ENCODE measurements at regions not wholly inside any gene's neighbourhood (a gene's known extent, or its start where the extent isn't known, plus 50 kb on each side); places are given as distances from the start of the nearest gene placed in this dataset.

DNA sequence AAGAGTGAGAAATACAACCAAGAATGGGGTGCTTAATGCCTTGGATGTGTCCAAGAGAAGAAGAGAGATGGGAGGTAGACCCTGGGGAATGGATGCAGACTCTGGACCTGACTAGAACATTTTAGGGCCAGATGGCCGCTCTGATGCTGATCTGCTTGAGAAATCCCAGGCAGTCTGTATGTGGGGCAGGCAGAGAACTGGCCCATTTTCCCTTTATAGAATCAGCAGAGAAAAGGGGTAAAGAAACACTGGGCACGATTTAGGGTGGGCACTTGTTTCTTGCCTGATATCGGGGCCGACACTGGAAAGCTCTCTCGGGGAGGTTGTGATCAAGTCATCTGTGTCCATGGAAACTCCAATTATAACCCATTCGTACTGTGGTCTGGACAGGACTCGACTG, 118.5 kb upstream of the FSTL4 start:
- no peak for ATAC-seq
- Histone ChIP-seq H3K27me3 (ENCODE audit: control insufficient read depth, insufficient read depth, low read length) (peaks cover 5% of the 10 kb centered on the region), H3K9me3 (ENCODE audit: control insufficient read depth, insufficient read depth, low read depth, low read length) (no peaks in the 10 kb centered on the region), H3K4me3 (ENCODE audit: low read depth in 2 of 2, low read length in 2 of 2) (no peak overlapping the region), H3K36me3 (ENCODE audit: control insufficient read depth, insufficient read depth, low read length) (no peaks in the 10 kb centered on the region), H3K27ac (ENCODE audit: low read length) (no peak overlapping the region), H3K4me1 (ENCODE audit: control insufficient read depth, insufficient read depth, low read length) (no peaks in the 10 kb centered on the region)
- DNase-seq (ENCODE audit: low read depth, low spot score): no peak
- ChIA-PET CTCF (no interaction called here), POLR2A (no interaction called here)
- TF ChIP-seq TCF7L2 (IDR thresholded peaks at IDR 0.05; ENCODE audit: low read depth, low read length) (no peak), SIN3A (IDR thresholded peaks at IDR 0.05; ENCODE audit: borderline replicate concordance, insufficient read depth, low read depth, low read length) (no peak), POLR2AphosphoS5 (IDR thresholded peaks at IDR 0.05; ENCODE audit: low read depth, low read length) (no peak)
- TF ChIP-seq, protein P1, sequence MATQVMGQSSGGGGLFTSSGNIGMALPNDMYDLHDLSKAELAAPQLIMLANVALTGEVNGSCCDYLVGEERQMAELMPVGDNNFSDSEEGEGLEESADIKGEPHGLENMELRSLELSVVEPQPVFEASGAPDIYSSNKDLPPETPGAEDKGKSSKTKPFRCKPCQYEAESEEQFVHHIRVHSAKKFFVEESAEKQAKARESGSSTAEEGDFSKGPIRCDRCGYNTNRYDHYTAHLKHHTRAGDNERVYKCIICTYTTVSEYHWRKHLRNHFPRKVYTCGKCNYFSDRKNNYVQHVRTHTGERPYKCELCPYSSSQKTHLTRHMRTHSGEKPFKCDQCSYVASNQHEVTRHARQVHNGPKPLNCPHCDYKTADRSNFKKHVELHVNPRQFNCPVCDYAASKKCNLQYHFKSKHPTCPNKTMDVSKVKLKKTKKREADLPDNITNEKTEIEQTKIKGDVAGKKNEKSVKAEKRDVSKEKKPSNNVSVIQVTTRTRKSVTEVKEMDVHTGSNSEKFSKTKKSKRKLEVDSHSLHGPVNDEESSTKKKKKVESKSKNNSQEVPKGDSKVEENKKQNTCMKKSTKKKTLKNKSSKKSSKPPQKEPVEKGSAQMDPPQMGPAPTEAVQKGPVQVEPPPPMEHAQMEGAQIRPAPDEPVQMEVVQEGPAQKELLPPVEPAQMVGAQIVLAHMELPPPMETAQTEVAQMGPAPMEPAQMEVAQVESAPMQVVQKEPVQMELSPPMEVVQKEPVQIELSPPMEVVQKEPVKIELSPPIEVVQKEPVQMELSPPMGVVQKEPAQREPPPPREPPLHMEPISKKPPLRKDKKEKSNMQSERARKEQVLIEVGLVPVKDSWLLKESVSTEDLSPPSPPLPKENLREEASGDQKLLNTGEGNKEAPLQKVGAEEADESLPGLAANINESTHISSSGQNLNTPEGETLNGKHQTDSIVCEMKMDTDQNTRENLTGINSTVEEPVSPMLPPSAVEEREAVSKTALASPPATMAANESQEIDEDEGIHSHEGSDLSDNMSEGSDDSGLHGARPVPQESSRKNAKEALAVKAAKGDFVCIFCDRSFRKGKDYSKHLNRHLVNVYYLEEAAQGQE (IDR thresholded peaks at IDR 0.05; ENCODE audit: insufficient read depth in 1 of 2, low read depth in 2 of 2, low read length in 1 of 2): no peak
- TF ChIP-seq, protein P2, sequence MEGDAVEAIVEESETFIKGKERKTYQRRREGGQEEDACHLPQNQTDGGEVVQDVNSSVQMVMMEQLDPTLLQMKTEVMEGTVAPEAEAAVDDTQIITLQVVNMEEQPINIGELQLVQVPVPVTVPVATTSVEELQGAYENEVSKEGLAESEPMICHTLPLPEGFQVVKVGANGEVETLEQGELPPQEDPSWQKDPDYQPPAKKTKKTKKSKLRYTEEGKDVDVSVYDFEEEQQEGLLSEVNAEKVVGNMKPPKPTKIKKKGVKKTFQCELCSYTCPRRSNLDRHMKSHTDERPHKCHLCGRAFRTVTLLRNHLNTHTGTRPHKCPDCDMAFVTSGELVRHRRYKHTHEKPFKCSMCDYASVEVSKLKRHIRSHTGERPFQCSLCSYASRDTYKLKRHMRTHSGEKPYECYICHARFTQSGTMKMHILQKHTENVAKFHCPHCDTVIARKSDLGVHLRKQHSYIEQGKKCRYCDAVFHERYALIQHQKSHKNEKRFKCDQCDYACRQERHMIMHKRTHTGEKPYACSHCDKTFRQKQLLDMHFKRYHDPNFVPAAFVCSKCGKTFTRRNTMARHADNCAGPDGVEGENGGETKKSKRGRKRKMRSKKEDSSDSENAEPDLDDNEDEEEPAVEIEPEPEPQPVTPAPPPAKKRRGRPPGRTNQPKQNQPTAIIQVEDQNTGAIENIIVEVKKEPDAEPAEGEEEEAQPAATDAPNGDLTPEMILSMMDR (IDR thresholded peaks at IDR 0.05): no peak
- in situ Hi-C loops (cut with HindIII; ENCODE audit: low pct_unique_long_range_greater_than_20kb, low sequenced_read_pairs) (no loop called here), intact Hi-C loops (cut with micrococcal nuclease; ENCODE audit: unreplicated experiment) (no loop called here)
- no TSS peak for BruUV-seq (replicated peaks)

DNA sequence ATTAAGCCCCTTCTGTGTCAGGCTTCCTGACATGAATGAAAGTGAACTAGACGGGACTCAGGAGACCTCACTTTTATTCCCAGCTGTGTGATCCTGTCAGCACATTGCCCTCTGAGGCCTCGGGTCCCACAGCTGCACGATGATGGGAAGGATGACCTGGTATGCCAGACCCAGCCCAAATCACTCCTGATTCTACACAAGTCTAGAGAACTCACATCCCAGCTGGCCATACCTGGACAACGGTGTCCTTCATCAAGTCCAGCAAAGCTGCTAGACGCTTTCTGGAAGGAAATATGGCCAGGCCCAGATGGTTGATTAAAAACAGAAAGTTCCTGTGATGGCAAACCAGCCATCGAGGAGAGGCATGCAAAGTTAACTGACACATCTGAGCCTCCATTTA, 118.0 kb upstream of the FSTL4 start:
- DNase-seq (ENCODE audit: low read depth, low spot score) (no peak), ATAC-seq (no peak)
- H3K4me1 ChIP-seq (ENCODE audit: control insufficient read depth, insufficient read depth, low read length): no peaks in the 10 kb centered on the region
- intact Hi-C loops (cut with micrococcal nuclease; ENCODE audit: unreplicated experiment): no loop called here
- no peaks in the 10 kb centered on the region for H3K9me3 ChIP-seq (ENCODE audit: control insufficient read depth, insufficient read depth, low read depth, low read length)
- ChIA-PET POLR2A (no interaction called here), CTCF (no interaction called here)
- no peak overlapping the region for H3K27ac ChIP-seq (ENCODE audit: low read length)
- peaks cover 9% of the 10 kb centered on the region for H3K27me3 ChIP-seq (ENCODE audit: control insufficient read depth, insufficient read depth, low read length)
- in situ Hi-C loops (cut with HindIII; ENCODE audit: low pct_unique_long_range_greater_than_20kb, low sequenced_read_pairs): no loop called here
- TF ChIP-seq SIN3A (IDR thresholded peaks at IDR 0.05; ENCODE audit: borderline replicate concordance, insufficient read depth, low read depth, low read length) (no peak), POLR2AphosphoS5 (IDR thresholded peaks at IDR 0.05; ENCODE audit: low read depth, low read length) (no peak), TCF7L2 (IDR thresholded peaks at IDR 0.05; ENCODE audit: low read depth, low read length) (no peak)
- TF ChIP-seq, protein P1 (IDR thresholded peaks at IDR 0.05; ENCODE audit: insufficient read depth in 1 of 2, low read depth in 2 of 2, low read length in 1 of 2): no peak
- TF ChIP-seq, protein P2 (IDR thresholded peaks at IDR 0.05): no peak
- no peaks in the 10 kb centered on the region for H3K36me3 ChIP-seq (ENCODE audit: control insufficient read depth, insufficient read depth, low read length)
- no peak overlapping the region for H3K4me3 ChIP-seq (ENCODE audit: low read depth in 2 of 2, low read length in 2 of 2)
- BruUV-seq (replicated peaks): no TSS peak

Data from Panc1 (cell line).